WERI-Rb-1 (cell line): ENCODE measurements at regions not wholly inside any gene's neighbourhood (a gene's known extent, or its start where the extent isn't known, plus 50 kb on each side); places are given as distances from the start of the nearest gene placed in this dataset.
"Not testable (repeated sequence)": the region's sequence is repeated elsewhere in the genome, so short reads cannot be mapped to it uniquely, and the experiment has no call there.

Experiments
- DNase-seq: peaks from one replicate; pipeline ENCODE4 v3.0.0-alpha.2; 2020
- H3K27ac ChIP-seq: fragments of 250-450 bp; sonication (Bioruptor Pico); 2 replicates; pipeline ENCODE4 v1.5.1; 2020; ENCODE audit warnings: mild to moderate bottlenecking, moderate library complexity
- H3K27me3 ChIP-seq: fragments of 250-450 bp; sonication (Bioruptor Pico); 2 replicates; pipeline ENCODE4 v1.5.1; 2021; ENCODE audit warnings: mild to moderate bottlenecking, low read depth, moderate library complexity; ENCODE audit not compliant: insufficient read depth, severe bottlenecking
- H3K36me3 ChIP-seq: fragments of 250-450 bp; sonication (Bioruptor Pico); 2 replicates; pipeline ENCODE4 v1.5.1; 2020; ENCODE audit warnings: mild to moderate bottlenecking, moderate library complexity
- H3K4me3 ChIP-seq: 2 replicates; pipeline ENCODE4 v1.5.1; 2011; ENCODE audit warnings: low read depth, mild to moderate bottlenecking, control low read depth, low read length
- H3K9me3 ChIP-seq: fragments of 250-450 bp; sonication (Bioruptor Pico); 2 replicates; pipeline ENCODE4 v1.5.1; 2021; ENCODE audit warnings: mild to moderate bottlenecking, moderate library complexity; ENCODE audit not compliant: severe bottlenecking
- TF ChIP-seq, protein P1 (sequence below): IDR thresholded peaks from 2 replicates; pipeline ENCODE4 v1.5.1; 2011; ENCODE audit warnings: low read depth, mild to moderate bottlenecking, control low read depth, inconsistent platforms, low read length

DNA sequence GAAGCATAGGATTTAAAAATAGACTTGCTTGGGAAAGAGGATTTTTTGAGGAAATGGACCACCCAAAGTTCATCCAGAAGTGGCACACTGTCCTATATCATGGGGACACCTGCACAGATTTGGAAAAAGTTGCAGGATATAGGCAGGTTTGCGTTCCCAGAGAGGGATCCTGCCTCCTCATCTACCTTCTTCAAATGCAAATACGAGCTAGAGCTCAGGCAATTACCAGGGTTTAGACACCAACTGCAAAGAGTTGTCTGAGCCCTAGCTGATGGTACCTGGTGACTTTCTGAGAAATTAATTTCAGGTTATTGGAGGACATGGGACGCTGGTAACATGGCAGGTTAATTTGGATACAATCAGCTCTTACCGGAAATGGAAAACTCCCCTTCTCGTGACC is 423.7 kb upstream of the MTPN start:
- Histone ChIP-seq H3K27me3 (no peaks in the 10 kb centered on the region), H3K4me3 (no peak overlapping the region), H3K9me3 (no peaks in the 10 kb centered on the region), H3K36me3 (no peaks in the 10 kb centered on the region), H3K27ac (no peak overlapping the region)
- DNase-seq: no peak
- TF ChIP-seq, protein P1, sequence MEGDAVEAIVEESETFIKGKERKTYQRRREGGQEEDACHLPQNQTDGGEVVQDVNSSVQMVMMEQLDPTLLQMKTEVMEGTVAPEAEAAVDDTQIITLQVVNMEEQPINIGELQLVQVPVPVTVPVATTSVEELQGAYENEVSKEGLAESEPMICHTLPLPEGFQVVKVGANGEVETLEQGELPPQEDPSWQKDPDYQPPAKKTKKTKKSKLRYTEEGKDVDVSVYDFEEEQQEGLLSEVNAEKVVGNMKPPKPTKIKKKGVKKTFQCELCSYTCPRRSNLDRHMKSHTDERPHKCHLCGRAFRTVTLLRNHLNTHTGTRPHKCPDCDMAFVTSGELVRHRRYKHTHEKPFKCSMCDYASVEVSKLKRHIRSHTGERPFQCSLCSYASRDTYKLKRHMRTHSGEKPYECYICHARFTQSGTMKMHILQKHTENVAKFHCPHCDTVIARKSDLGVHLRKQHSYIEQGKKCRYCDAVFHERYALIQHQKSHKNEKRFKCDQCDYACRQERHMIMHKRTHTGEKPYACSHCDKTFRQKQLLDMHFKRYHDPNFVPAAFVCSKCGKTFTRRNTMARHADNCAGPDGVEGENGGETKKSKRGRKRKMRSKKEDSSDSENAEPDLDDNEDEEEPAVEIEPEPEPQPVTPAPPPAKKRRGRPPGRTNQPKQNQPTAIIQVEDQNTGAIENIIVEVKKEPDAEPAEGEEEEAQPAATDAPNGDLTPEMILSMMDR: no peak

DNA sequence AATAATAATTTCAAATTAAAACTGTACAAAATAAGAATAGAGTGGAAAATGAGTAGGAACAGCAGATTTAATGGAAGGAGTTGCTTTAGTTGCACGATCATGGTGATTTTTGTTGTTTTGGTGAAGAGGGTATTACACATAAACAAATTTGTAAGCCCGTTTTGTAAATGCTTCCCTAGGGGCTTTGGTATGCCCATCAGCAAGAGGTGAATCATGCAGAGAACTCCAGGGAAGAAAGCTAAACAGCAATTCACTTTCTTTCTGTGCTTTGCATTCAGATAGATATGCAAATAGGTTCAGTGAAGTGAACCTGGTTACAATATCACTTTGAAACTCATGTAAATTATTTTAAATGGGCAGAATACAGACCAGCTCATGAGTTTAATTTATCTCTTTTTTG is 422.2 kb upstream of the MTPN start:
- no peak for DNase-seq
- Histone ChIP-seq H3K9me3 (no peaks in the 10 kb centered on the region), H3K27me3 (no peaks in the 10 kb centered on the region), H3K36me3 (no peaks in the 10 kb centered on the region), H3K4me3 (no peak overlapping the region), H3K27ac (no peak overlapping the region)
- TF ChIP-seq, protein P1: no peak

DNA sequence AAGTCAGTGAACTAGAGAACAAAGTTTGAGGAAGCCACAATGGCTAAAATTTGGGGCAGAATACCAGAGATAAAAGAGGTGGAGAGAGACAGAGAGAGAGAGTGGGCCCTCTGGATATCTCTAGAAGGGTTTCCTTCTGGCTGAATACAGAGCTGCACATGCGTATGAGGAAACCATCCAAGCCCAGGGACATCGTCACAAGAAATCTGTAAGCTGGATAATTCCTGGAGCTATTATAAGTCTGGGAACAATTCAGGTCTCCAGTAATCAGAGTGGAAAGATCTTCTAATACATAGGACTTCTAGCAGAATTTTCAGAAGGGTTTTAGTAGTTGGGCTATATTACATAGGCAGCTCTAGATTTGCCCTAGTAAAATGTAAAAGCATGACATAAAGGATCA is 415.7 kb upstream of the MTPN start:
- H3K27me3 ChIP-seq: no peaks in the 10 kb centered on the region
- H3K9me3 ChIP-seq: no peaks in the 10 kb centered on the region
- no peak overlapping the region for H3K4me3 ChIP-seq
- TF ChIP-seq, protein P1: no peak
- DNase-seq: no peak
- H3K27ac ChIP-seq: no peak overlapping the region
- H3K36me3 ChIP-seq: no peaks in the 10 kb centered on the region

DNA sequence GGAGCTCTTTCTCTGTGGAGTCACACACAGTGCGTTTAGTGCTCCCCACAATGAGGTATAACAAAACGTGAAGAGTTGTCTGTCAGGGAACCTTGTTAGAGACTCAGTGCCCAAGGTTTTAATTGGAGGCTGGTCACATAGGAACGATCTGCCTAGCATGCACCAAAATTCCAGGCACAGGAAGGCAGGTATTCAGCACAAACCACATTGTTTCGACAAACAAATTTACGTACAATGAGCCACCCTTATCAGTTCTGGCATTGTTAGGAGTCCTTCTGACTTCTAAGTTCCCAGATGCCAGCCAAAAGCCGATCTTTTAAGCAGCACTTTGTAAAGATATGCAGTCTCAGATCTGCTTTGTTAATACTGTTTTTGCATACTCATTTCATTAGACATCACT is 414.2 kb upstream of the MTPN start:
- H3K4me3 ChIP-seq: no peak overlapping the region
- H3K27ac ChIP-seq: no peak overlapping the region
- no peaks in the 10 kb centered on the region for H3K27me3 ChIP-seq
- DNase-seq: no peak
- no peaks in the 10 kb centered on the region for H3K36me3 ChIP-seq
- TF ChIP-seq, protein P1: no peak
- no peaks in the 10 kb centered on the region for H3K9me3 ChIP-seq

DNA sequence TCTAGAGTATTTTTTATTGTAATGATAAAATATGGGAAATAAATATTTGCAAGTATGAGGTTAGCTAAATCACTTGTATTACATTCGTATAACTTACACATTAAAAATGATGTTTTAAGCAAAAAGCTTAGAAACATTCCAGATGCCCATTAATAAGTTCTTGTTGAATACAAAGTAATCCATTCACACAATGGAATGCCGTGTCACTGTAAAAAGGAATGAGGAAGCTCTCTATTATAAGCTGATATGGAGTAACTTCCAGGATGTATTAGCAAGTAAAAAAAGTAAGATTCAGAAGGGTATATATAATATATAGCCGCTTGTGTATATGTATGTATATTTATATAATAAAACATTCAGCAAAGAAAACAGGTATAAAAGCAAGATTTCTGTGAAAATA is 412.8 kb upstream of the MTPN start:
- Histone ChIP-seq H3K4me3 (no peak overlapping the region), H3K9me3 (no peaks in the 10 kb centered on the region), H3K27me3 (no peaks in the 10 kb centered on the region), H3K27ac (no peak overlapping the region), H3K36me3 (no peaks in the 10 kb centered on the region)
- TF ChIP-seq, protein P1: no peak
- no peak for DNase-seq

DNA sequence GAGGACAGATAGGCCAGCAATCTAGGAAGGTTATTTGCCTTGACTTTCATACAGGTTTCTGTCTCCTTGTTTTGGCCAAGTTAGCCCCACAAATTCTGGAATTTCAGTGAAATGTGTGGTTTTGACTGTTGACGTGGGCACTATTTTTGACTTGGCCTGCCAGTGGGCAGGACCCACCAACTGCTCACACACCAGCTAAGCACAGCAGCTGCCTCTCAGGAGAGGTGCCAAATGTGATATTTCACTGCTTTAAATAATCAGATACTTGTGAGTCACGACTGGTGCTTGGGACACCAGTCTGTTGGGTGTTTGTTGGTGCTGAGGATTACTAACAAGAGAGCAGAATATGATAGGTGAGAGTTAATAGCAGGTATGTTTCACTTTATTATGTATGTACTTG is 409.7 kb upstream of the MTPN start:
- Histone ChIP-seq H3K27me3 (no peaks in the 10 kb centered on the region), H3K9me3 (no peaks in the 10 kb centered on the region), H3K27ac (no peak overlapping the region), H3K36me3 (no peaks in the 10 kb centered on the region), H3K4me3 (no peak overlapping the region)
- no peak for DNase-seq
- TF ChIP-seq, protein P1: no peak

DNA sequence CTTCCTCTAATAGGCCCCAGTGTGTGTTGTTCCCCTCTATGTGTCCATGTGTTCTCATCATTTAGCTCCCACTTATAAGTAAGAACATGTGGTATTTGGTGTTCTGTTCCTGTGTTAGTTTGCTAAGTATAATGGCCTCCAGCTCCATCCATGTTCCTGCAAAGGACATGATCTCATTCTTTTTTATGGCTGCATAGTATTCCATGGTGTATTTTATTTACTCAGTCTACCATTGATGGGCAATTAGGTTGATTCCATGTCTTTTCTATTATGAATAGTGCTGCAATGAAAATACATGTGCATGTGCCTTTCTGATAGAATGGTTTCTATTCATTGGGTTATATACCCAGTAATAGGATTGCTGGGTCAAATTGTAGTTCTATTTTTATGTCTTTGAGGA is 394.2 kb upstream of the MTPN start:
- not testable (repeated sequence) for H3K27ac ChIP-seq, H3K4me3 ChIP-seq, DNase-seq, H3K27me3 ChIP-seq, H3K9me3 ChIP-seq, H3K36me3 ChIP-seq
